ENCODE measurements at regions not wholly inside any gene's neighbourhood (a gene's known extent, or its start where the extent isn't known, plus 50 kb on each side); places are given as distances from the start of the nearest gene placed in this dataset.

DNA sequence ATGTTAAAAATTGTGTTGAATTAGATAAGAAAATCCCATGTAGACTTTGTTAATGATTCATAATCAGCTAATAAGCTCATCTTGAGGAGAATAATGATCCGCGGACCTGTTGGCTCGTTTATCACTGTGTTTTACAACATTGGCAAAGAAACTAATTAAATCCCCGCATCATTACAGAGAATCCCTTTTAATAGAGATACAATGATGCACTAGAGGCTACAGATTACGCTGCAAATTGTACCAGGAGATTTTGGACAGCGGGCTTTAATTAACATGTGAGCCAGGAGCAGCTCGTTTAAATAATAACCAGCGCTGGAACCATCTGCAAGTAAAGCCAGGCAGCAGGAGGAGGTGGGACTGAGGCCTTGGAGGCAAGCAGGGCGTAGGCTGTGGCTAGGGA is 280.3 kb upstream of the POU3F1 start:
- no peak for DNase-seq

DNA sequence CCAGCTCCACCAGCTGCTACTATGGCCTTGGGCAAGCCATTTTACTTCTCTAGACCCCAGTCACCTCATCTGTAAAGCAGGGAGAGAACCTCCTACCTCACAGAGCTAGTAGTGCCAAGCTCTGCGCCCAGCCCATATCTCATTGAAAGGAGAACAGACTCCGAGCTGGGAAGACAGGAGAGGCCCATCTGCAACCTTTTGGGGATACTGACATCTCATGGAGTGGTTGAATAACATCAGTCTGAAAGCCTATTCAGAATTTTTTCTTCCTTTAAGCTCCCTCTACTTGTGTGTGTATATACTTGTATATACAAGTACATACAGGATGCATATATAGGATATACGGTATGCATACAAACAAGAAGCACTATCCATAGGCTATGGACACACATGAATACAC is 279.5 kb upstream of the POU3F1 start:
- DNase-seq, result no peak

DNA sequence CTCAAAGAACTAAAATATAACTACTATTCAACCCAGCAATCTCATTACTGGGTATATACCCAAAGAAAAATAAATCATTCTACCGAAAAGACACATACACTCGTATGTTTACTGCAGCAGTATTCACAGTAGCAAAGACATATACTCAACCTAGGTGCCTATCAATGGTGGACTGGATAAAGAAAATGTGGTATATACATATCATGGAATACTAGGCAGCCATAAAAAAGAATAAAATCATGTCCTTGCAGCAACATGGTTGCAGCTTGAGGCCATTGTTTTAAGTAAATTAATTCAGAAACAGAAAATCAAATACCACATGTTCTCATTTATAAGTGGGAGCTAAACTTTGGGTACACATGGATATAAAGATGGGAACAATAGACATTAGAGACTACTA is 266.2 kb upstream of the POU3F1 start:
- DNase-seq, result no peak

DNA sequence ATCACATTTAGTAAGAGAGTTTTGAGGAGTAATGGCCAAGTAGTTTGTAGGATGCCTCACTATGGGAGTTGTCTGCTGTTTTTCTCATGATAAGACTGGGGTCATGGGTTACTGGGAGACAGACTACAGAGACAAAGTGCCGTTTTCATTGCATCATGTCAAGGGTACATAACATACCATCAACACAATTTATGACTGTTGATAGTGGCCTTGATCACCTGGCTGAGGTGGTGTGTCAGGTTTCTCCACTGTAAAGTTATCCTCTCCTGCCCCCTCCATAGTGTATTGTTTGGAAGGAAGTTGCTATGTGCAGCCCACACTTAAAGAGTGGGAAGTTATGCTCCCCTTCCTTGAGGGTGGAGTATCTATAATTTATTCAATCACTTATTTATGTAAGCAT is 263.5 kb upstream of the POU3F1 start:
- no peak for DNase-seq

DNA sequence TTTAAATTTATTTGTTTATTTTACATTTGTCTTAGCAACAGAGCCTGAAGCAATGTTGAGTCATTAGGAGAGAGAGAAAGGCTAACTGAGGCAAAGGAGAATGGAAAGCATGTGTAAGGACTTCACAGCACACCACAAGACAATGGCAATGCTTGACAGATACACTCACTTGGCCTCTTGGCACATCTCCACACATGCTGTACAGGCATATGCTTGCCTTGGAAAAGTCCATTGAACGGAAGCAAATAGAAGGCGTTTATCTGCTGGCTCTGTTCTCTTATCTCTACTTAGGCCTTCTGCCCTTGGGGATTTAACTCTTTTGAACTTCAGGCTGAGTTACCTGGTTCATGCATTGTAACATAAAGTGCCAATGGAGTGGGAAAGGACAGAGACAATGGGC is 262.2 kb upstream of the POU3F1 start:
- no peak for DNase-seq

DNA sequence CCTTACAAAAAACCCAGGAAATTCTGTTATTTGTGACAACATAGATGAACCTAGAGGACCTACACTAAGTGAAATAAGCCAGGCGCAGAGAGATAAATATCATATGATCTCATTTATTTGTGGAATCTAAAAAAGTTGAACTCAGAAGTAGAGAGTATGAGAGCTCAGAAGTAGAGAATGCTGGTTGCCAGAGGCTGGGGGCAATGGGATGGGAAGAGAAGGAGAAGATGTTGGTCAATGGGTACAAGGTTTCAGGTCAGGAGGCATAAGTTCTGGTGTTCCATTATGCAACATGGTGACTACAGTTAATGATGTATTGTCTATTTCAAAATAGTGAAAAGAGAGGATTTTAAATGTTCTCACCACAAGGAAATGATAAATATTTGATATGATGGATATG is 259.1 kb upstream of the POU3F1 start:
- no peak for DNase-seq

DNA sequence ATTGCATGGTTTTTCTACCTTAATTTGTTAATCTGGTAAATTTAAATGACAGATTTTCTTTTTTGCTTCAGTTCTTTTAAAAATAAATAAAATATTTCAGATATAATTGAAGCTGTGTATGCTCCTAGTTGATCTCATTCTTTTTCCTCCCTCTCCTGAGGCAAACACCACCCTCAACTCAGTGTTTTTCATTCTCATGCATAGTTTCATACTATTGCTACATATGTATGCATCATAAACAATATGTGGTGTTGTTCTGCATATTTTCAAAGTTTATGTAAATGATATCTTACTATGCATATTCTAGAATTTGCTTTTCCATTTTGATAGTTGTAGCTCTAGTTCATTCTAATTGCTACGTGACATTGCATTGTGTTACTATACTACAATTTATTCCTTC is 257.2 kb upstream of the POU3F1 start:
- DNase-seq, result no peak

DNA sequence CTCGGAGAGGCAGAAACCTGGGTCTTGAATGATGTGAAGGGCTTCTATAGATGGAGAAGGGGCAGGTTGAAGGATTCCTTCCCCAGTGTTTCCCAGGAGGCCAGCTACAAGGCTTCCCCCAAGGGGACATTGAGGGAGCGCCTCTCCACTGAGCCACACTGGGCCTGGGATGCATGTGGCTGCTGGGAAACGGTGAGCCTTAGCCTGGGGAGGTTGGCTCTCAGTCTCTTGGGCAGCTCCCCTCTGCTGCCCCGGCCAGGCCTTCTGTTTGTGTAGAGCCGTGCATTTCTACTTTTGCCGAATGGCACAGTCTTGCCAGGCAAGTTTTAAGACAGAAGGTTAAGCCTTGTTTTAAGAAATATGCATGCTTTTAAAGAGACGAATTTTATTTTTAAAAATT is 254.4 kb upstream of the POU3F1 start:
- no peak for DNase-seq

DNA sequence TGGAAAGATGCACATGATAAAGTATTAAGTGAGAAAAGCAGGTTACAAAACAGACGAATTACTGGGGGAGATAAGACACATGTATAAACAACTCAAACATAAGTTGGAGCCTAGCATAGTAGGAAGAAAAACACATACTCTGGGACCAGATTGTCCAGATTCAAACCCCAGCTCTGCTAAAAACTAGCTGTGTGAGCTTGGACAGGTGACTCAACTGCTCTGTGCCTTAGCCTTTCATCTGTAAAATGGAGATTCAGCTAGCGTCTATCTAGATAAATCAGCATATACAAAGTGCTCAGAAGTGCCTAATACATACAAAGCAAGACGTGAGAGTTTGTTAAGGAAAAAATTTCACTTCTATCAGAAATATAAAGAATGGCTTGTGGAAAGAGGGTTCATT is 254.0 kb upstream of the POU3F1 start:
- DNase-seq, result no peak

DNA sequence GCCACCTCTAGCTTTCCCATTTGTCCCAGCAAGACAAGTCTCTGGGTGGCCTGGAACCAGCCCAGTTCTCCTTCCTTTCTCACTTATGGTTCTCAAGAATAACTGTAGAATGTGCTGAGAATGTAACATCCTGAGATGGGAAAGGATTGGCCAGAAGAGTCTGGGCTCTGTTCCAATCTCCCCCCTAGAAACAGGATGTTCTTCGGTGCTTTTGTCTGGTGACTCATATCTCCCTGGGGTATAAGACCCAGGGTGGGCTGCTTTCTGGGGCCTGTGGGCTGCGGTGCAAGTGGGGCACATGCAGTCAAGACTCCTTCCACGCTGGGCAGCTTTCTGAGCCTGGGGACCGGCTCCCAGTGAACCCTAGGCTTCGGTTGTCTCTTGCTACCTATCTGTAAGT is 251.2 kb upstream of the POU3F1 start:
- DNase-seq, result no peak

DNA sequence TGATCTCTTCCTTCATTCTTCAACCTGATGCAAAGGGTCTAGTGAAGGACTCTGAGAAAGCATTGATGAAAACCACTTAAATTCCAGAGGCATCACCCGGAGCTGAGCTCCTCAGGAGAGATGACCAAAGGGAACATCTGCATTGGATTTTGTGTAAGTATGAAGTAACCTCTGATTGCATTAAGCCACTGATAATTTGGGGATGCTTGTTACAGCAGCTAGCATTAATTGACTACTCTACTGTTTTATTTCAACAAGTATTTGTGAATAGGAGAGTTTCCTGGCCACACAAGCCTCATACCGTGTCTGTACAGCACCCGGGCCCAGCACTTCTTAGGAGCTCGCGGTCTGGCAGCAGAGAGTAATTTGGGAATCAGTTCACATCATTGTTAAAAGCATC is 250.7 kb upstream of the POU3F1 start:
- DNase-seq, result no peak

DNA sequence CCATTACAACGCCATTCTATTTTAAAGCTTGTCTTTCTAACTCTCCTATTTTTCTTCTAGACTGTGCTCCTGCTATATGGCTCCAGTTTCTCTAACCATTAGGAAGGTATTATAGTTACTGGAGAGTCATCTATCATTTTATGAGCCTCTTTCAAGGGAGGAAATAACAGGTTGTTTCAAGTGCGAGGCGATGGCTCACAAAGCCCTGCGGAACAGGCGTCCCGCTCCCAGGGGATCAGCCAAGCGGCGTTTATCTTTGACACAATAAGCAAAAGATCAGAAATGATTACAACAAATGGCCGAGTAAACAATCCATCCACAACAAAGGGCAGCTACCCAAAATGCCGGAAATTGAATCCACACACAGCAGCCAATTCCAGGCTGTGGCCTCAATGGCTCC is 249.5 kb upstream of the POU3F1 start:
- no peak for DNase-seq

DNA sequence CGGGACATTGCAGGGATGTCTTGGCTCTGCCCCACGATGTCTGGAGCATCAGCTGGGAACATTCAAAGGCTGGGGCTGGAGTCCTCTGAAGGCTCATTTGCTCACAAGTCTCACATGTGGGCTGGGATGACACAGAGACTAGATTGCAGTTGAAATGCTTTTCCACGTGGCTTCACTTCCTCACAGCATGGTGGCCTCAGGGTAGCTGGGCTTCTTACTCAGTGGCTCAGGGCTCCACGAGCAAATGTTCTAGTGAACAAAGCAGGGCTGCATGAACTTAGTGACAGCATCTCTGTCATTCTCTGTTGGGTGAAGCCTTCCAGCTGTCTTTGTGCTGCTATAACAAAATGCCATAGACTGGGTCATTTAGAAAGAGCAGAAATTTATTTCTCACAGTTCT is 247.0 kb upstream of the POU3F1 start:
- DNase-seq, result no peak

DNA sequence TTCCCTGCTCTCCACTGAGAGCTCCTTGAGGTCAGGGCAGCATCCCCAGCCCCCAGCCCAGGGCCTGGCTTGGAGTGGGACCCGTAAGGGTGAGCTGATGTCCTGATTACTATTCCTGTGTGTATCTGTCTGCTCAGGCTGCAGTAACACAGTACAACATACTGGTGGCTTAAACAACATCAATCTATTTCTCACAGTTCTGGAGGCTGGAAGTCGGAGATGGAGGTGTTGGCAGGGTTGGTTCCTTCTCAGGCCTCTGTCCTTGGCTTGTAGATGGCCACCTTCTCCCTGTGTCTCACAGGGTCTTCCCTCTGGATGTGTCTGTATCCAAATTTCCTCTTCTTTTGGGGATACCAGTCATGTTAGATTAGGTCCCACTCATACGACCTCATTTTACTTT is 246.4 kb upstream of the POU3F1 start:
- no peak for DNase-seq

DNA sequence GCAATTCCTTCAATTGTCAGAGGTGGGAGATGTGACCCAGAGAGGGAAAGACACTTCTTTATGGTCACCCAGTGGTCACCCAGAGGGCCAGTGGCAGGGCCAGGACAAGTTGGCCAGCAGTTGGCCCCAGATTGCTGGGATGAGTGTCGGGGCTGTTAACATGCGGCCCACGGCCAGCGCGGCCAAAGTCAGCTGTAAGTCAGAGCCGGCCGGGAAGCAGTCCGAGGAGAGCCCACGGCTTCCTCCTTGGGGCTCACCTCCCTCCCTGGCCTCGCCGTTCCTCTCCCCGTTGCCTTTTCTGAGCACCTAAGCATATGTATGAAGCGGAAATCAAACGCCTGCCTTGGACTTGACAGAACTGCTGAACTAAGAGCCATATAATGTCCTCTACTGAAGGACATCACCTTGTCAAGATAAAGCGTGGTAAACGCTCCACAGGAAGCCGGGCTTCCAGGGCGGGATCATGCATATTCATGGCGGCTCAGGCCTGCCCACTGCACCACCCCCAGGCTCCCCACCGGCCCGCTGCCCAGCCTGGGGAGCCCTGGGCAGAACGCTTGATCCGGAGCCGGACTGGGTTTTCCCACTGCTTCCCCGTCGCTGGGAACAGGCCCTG is 245.4 kb upstream of the POU3F1 start:
- DNase-seq, result no peak

DNA sequence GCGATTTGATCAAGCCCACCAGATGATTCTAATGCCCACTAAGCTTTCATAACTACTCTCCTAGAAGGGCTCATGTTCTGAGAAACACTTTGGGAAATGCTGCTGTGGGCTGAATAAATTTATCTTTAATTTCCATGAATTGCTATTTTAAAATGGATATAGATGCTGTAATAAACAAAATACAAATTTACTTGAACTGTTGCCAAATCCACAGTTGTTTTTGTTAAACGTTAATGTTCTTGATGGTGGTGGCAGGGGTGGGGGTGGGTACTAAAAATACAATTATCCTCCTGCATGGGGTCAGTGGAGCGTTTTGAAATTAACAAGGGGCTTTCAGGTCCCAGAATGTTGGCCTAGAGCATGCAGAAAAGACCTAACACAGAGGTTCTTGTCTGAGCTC is 244.7 kb upstream of the POU3F1 start:
- DNase-seq, result no peak

DNA sequence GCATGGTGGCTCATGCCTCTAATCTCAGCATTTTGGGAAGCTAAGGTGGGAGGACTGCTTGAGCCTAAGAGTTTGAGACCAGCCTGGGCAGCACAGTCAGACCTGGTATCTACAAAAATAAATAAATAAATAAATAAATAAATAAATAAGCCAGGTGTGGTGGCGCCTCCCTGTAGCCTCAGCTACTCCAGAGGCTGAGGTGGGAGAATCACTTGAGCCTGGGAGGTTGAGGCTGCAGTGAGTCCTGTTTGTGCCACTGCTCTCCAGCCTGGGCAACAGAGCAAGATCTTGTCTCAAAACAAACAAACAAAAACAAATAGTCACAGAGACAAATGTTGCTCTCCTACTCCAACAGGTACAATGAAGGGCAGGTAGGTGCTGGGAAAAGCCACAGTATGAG is 242.4 kb upstream of the POU3F1 start:
- DNase-seq, result no peak

DNA sequence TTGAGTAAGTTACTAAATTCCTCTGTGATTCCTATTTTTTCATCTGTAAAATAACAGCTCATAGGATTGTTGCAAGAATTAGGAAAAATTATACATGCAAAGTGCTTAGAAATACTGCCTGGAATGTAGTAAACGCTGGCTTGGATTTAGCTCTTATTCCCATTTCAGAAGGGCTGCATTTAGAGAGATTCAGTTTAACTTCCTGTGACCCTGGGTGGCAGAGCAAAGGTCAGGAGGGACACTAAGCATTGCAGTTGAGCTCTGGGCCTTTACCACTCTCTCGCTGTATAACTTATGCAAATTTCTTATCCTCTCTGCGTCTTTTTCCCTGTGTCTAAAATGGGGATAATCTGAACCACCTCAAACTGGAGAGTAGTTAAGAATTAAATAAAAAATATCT is 241.0 kb upstream of the POU3F1 start:
- no peak for DNase-seq

DNA sequence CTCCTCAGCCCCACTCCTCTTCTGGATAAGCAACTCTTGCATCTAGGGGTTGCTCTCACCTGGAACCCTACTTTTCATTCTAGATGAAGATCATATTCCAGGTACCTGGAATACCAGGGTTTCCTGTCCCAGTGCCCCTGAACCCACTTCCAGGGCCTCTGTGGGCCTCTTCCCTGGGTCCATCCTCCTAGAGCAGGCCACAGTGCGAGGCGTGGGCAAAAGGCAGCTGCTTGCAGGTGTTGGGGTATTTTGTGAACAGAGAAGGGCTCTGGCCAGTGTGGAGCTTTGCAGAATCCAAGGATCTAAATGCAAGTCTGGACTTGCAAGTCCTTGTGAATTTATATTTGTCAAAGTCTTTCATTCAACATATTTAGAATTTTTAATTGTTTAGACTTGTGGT is 240.4 kb upstream of the POU3F1 start:
- no peak for DNase-seq

DNA sequence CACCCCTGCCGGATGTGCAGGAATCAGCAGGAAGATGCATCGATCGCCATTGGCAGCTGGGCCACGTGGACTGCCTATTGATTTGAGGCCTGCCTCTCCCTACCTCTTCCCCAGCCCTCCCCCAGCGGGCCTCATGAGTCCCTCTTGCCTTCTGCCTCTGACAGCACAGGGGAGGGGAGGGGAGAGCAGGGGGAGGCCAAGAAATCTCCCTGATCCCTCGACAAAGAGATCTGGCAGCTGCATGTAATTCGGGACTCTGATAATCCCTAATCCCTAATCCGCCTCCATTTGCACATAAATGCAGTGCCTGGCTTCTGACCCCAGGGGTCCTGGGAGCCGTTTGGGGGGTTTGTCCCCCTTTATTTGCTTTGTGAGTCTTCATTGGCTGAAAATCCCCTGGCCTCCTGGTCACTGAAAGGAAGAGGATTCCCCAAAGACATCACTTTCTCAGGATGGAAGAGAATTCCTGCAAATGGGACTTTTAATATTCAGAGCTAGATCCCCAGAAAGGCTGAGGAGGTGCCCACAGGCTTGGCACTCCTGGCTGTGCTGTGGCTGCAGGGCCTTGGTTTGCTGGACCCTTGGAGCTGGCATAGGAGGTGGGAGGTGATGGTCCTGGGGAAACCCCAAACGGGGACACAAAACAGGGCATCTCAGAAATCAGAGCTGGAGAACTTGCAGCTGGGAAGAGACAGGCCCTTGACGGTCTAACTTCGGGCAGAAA is 239.4 kb upstream of the POU3F1 start:
- DNase-seq, result no peak

DNA sequence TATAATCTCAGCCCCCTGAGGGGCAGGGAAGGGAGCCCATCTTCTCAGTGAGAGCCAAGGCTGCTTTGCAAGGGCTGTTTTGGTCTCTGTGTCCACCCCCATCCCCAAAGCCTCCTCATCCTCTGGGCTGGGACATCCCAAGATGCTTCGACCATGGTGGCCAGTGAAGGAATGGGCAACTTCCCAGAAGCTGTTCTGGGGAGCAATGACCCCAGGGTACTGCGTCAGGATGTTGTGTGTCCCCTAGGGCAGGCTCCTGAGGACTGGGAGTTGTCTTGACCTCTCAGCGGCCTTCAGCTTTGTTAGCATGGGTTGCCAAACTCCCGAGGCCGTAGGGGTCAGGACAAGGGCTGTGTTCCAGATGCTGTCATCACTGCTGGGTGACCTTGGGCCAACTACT is 238.4 kb upstream of the POU3F1 start:
- DNase-seq, result no peak

DNA sequence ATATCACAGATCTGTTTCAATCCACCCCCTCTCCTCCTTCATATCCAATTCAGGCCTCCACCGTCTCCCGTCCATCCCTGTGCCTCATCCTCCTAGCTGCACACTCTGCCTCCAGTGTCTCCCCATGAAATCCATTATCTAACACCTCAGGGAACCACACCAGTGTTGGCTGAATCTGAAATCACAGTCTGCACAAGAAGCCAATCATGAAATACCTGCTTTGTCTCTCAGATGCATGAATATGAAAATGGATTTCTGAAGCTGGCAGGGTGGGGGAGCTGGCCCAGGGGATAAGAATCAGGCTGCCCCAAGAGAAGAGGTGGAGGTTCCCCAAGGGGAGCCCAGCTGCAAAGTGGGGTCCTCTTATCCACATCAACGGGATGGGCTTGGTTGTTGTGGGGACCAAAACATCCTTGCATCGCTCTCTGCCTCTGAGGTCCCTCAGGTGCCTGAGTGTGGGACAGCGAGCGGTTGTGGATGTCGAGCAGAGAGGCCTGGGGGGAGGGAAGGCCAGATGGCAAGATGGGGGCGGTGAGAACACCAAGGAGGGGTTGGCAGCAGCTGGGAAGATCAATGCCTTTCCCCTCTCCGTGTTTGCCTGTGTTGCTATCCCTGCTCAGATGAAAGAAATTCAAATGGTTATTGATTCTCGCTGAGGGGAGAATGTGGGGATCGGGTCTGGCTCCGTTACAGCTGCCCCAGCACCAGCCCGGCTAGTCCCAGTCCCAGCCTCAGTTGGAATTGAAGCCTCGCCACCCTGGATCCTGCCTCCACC is 237.3 kb upstream of the POU3F1 start:
- no peak for DNase-seq

DNA sequence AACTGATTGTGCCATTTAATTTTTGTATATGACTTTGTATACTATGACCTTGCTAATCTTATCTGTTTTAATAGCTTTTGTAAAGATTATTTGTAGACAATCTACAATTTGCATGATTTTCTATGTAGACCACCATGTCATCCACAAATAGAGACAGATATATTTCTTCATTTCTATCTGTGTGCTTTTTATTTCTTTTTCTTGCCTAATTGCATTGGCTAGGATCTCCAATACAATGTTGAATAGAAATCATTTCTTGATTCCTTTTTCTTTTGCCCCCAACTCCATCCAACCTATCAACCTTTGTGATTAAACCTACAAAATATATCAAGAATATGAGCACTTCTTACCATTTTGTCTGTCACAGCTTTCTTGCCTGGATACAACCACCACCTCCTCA is 232.6 kb upstream of the POU3F1 start:
- DNase-seq, result no peak

DNA sequence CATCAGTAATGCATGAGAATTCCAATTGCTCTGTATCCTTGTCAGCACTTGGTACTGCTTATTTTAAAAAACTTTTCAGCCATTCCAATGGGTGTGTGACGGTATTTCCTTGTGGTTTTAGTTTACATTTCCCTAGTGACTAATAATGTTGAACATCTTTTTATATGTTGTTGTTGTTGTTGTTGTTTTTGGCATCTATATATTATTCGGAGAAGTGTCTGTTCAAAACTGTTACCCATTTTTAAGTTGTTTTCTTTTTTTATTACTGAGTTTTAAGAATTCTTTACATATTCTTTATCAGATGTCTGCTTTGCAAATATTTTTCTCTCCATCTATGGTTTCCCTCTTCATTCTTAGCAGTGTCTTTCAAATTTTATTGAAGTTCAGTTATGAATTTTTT is 231.1 kb upstream of the POU3F1 start:
- DNase-seq, result no peak

DNA sequence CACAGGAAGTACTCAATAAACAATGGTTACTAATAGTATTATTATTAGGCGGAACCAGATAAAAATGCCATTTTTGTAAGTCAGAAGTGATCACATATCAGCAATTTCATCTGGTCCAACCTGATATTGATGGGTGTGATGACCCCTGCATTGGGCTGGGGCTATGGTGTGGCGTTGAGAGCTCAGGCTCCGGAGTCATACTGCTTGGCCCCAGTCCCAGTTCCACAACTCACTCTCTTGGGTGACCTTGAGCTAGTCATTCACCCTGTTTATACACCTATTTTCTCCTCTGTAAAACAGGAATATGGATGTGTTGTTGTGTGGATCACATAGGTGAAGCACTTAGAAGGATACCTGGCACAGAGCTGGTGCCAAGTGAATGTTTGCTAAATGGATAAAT is 229.4 kb upstream of the POU3F1 start:
- no peak for DNase-seq
